K562 (cell line): ENCODE measurements at regions not wholly inside any gene's neighbourhood (a gene's known extent, or its start where the extent isn't known, plus 50 kb on each side); places are given as distances from the start of the nearest gene placed in this dataset.

ENCODE experiments used
- AFF1 ChIP-seq, 2 experiments: fragments of 450-650 bp; IDR thresholded peaks; 2 replicates each; pipeline ENCODE4 v1.6.1; 2018; ENCODE audit warnings: mild to moderate bottlenecking in 2 of 2, low read depth in 1 of 2; ENCODE audit not compliant: partially characterized antibody in 2 of 2
- CTBP1 ChIP-seq: fragments of 450-650 bp; IDR thresholded peaks from 2 replicates; pipeline ENCODE4 v1.6.1; 2016; ENCODE audit warnings: borderline replicate concordance
- GABPA ChIP-seq: fragments of 200-800 bp; sonication (Bioruptor generic); conservative IDR thresholded peaks from 2 replicates; pipeline ENCODE4 v1.6.1; 2016; ENCODE audit warnings: low read depth, missing genetic modification characterization, missing compliant biosample characterization
- GABPB1 ChIP-seq: sonication (generic); formaldehyde crosslinking; IDR thresholded peaks from 2 replicates; pipeline ENCODE4 v1.8.0; 2022; ENCODE audit warnings: mild to moderate bottlenecking, missing genetic modification reagents
- GATAD2B ChIP-seq: fragments of 450-650 bp; IDR thresholded peaks from 2 replicates; pipeline ENCODE4 v1.6.1; 2017; ENCODE audit warnings: mild to moderate bottlenecking, borderline replicate concordance
- HNRNPUL1 ChIP-seq: fragments of 200-400 bp; formaldehyde crosslinking; IDR thresholded peaks from 2 replicates; pipeline ENCODE4 v1.6.1; 2017; ENCODE audit warnings: low read length
- LEF1 ChIP-seq: fragments of 450-650 bp; IDR thresholded peaks from 2 replicates; pipeline ENCODE4 v1.6.1; 2016; ENCODE audit warnings: mild to moderate bottlenecking
- NBN ChIP-seq: fragments of 450-650 bp; IDR thresholded peaks from 2 replicates; pipeline ENCODE4 v1.6.1; 2016; ENCODE audit warnings: low read depth, mild to moderate bottlenecking
- NR2C2 ChIP-seq, 2 experiments: fragments of 200-800 bp in 1 of 2; sonication (Bioruptor generic) in 1 of 2; sonication (generic) in 1 of 2; formaldehyde crosslinking in 1 of 2; IDR thresholded peaks; 2 replicates each; pipeline versions ENCODE4 v1.6.1 to v1.8.0; 2016 to 2022; ENCODE audit warnings: mild to moderate bottlenecking in 1 of 2, missing compliant biosample characterization in 1 of 2, missing genetic modification characterization in 1 of 2, missing genetic modification reagents in 1 of 2
- PKNOX1 ChIP-seq: fragments of 450-650 bp; IDR thresholded peaks from 2 replicates; pipeline ENCODE4 v1.6.1; 2016
- RBM25 ChIP-seq: fragments of 200-400 bp; formaldehyde crosslinking; IDR thresholded peaks from 2 replicates; pipeline ENCODE4 v1.6.1; 2018; ENCODE audit warnings: low read length, low read depth, moderate library complexity; ENCODE audit not compliant: severe bottlenecking
- SUPT5H ChIP-seq: fragments of 450-650 bp; IDR thresholded peaks from 2 replicates; pipeline ENCODE4 v1.6.1; 2016
- VEZF1 ChIP-seq: fragments of 200-800 bp; sonication (Bioruptor generic); IDR thresholded peaks from 2 replicates; pipeline ENCODE4 v1.6.1; 2017; ENCODE audit warnings: missing genetic modification characterization, missing compliant biosample characterization
- YY1 ChIP-seq, 3 experiments: IDR thresholded peaks; 2 replicates each; pipeline ENCODE4 v1.6.1; 2011; ENCODE audit warnings: low read length in 2 of 3, mild to moderate bottlenecking in 2 of 3, moderate library complexity in 2 of 3, borderline replicate concordance in 1 of 3, control low read depth in 1 of 3, low read depth in 1 of 3; ENCODE audit not compliant: insufficient read depth in 3 of 3, insufficient replicate concordance in 2 of 3, control insufficient read depth in 1 of 3, insufficient read length in 1 of 3; ENCODE audit errors: extremely low read depth in 1 of 3
- ZNF282 ChIP-seq: sonication (generic); formaldehyde crosslinking; IDR thresholded peaks from 2 replicates; pipeline ENCODE4 v1.8.1; 2023; ENCODE audit warnings: missing genetic modification reagents
- TF ChIP-seq, protein P1 (sequence below), 2 experiments: IDR thresholded peaks in 1 of 2; conservative IDR thresholded peaks in 1 of 2; 2 replicates each; pipeline ENCODE4 v1.6.1; 2016; ENCODE audit warnings: low read depth in 2 of 2, mild to moderate bottlenecking in 1 of 2, missing compliant biosample characterization in 1 of 2, missing genetic modification characterization in 1 of 2, moderate library complexity in 1 of 2

DNA sequence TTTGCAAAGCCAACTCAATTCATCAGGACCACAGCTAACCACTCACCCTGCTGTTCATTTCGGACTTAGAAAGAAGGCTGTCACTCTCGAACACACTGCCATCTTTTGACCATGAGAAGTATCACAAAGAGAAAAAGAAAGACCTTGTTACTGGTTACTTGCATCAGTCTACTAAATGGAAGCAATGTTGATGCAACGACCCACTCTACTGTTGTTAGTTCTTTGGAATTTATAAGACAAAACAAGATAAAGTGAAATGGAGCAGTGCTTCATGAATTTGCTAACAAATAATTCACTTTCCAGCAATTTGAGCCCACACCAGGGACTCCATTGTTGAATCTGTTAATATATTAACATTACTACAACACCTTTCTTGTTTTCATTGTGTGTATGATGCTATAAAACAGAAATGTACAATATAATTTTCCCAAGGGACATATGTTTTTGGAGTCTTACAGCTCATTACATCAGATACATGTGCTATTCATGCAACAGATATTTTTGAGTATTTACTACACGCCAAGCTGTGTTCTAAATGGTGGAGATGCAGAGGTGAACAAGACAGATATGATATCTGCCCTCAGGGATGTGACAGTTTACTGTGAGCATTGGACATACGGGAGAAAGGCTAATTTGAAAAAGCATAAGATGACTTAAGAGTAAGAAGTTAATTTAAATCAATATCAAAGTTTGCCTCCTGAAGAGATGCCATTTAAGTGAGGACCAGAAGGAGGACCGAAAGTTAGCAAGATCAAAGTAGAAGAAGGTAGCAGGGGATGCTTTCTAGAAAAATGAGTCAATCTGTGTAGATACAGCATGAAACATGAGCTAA is 87.2 kb downstream of the AREG start (continued):
- TF ChIP-seq VEZF1 (CRISPR knock-in tag) (peak; percentile 27), AFF1 (IDR thresholded peaks at IDR 0.05; ENCODE audit: low read depth in 1 of 2, partially characterized antibody in 2 of 2) (peak; percentile 34 to 63), GATAD2B (no peak), SUPT5H (no peak), HNRNPUL1 (no peak), PKNOX1 (peak; percentile 84), NBN (peak; percentile 74; the same call in 1 of the 2 replicates), GABPA (peak; percentile 43; the same call in 1 of the 2 replicates), RBM25 (peak; percentile 13), ZNF282 (CRISPR knock-in tag) (no peak), CTBP1 (peak; percentile 73), GABPB1 (CRISPR knock-in tag) (peak; percentile 27; the same call in 1 of the 2 replicates), YY1 (IDR thresholded peaks at IDR 0.05; ENCODE audit: borderline replicate concordance in 1 of 3, control insufficient read depth in 1 of 3, extremely low read depth in 1 of 3, insufficient read depth in 3 of 3, insufficient read length in 1 of 3, insufficient replicate concordance in 2 of 3, low read depth in 1 of 3, low read length in 2 of 3) (no peak), LEF1 (peak; percentile 47; the same call in 1 of the 2 replicates), NR2C2 (CRISPR knock-in tag; IDR thresholded peaks at IDR 0.05) (no peak), NR2C2 (tag; IDR thresholded peaks at IDR 0.05) (peak; percentile 58; the same call in 1 of the 2 replicates)
- TF ChIP-seq, protein P1, sequence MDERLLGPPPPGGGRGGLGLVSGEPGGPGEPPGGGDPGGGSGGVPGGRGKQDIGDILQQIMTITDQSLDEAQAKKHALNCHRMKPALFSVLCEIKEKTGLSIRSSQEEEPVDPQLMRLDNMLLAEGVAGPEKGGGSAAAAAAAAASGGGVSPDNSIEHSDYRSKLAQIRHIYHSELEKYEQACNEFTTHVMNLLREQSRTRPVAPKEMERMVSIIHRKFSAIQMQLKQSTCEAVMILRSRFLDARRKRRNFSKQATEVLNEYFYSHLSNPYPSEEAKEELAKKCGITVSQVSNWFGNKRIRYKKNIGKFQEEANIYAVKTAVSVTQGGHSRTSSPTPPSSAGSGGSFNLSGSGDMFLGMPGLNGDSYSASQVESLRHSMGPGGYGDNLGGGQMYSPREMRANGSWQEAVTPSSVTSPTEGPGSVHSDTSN (CRISPR knock-in tag; IDR thresholded peaks at IDR 0.05; ENCODE audit: low read depth) = no peak
- TF ChIP-seq, protein P1 (tag; conservative IDR thresholded peaks at IDR 0.05; ENCODE audit: low read depth) = peak; percentile 50; the same call in 1 of the 2 replicates
